Erythroblast (primary cell): ENCODE measurements at regions not wholly inside any gene's neighbourhood (a gene's known extent, or its start where the extent isn't known, plus 50 kb on each side); places are given as distances from the start of the nearest gene placed in this dataset.

Source experiments
- GATA1 ChIP-seq: IDR thresholded peaks from 2 replicates; pipeline ENCODE4 v1.6.1; 2011; ENCODE audit warnings: low read depth, mild to moderate bottlenecking, control low read depth, low read length, moderate library complexity
- POLR2A ChIP-seq: IDR thresholded peaks from 2 replicates; pipeline ENCODE4 v1.6.1; 2011; ENCODE audit warnings: mild to moderate bottlenecking, low read length

GRCh38 chr11:42536611-42537360 lies 775.0 kb upstream of the API5 start:
- TF ChIP-seq POLR2A = no peak
- TF ChIP-seq GATA1 = no peak
